ENCODE measurements at regions not wholly inside any gene's neighbourhood (a gene's known extent, or its start where the extent isn't known, plus 50 kb on each side); places are given as distances from the start of the nearest gene placed in this dataset.

DNA sequence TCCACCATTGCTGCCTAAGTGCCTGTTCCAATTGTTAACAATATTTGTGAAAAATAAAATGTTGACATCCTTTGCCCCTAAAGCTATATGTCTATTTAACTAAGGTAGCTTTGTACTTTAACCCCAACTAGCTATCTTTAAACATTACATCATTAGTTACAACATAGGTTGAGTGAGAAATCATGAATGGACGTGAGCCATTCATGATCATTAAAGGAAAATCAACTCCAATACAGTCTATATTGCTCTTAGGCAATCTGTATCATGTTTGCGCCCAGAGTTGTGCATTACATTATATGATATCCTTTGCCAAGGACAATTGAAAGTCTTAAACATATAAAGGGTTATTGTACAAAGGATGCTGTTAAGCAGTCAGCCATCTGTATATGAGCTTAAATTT is 269.6 kb downstream of the ALX1 start:
- no peak overlapping the region for H3K4me3 ChIP-seq (replicated peaks; ENCODE audit: low read depth, low read length)
- TF ChIP-seq, protein P1, sequence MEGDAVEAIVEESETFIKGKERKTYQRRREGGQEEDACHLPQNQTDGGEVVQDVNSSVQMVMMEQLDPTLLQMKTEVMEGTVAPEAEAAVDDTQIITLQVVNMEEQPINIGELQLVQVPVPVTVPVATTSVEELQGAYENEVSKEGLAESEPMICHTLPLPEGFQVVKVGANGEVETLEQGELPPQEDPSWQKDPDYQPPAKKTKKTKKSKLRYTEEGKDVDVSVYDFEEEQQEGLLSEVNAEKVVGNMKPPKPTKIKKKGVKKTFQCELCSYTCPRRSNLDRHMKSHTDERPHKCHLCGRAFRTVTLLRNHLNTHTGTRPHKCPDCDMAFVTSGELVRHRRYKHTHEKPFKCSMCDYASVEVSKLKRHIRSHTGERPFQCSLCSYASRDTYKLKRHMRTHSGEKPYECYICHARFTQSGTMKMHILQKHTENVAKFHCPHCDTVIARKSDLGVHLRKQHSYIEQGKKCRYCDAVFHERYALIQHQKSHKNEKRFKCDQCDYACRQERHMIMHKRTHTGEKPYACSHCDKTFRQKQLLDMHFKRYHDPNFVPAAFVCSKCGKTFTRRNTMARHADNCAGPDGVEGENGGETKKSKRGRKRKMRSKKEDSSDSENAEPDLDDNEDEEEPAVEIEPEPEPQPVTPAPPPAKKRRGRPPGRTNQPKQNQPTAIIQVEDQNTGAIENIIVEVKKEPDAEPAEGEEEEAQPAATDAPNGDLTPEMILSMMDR (IDR thresholded peaks at IDR 0.05; ENCODE audit: low read length, missing control alignments): no peak
- DNase-seq (ENCODE audit: low read depth): no peak

DNA sequence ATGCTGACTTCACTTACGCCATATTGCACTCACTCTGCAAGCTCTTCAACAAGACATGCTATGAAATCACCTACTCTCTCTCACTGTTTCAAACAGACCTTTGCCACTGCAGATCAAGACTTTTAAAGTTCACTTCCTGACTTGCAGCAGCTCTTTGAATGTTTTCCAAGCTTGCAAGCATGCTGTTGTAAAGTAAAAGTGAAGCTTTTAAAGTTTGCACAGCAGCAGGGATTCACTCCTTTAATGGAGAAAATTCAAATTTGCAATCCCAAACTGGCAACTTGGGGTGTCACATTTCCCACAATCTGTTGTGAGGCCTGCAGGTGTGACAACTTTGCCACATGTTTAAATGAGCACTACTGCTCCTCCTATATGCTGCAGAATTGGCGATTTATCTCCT is 270.9 kb downstream of the ALX1 start:
- TF ChIP-seq, protein P1 (IDR thresholded peaks at IDR 0.05; ENCODE audit: low read length, missing control alignments): no peak
- no peak for DNase-seq (ENCODE audit: low read depth)
- H3K4me3 ChIP-seq (replicated peaks; ENCODE audit: low read depth, low read length): no peak overlapping the region

DNA sequence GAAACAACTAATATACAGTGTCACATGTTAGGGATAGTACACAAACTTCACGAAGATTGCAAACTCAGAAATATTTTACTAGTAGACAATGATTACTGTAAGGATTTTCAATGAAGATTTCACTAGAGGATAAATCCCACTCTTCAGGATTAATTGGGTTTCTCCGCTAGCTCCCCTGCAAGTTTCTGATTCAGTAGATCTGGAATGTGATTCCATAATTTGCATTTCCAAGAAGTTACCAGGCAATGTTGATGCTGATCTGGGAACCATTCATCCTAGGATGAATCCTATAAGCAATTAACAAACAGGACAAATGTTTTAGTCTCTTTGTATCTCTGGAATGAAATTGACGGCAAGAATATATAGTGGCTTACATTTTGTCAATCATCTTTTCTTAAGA is 272.4 kb downstream of the ALX1 start:
- TF ChIP-seq, protein P1 (IDR thresholded peaks at IDR 0.05; ENCODE audit: low read length, missing control alignments): no peak
- no peak overlapping the region for H3K4me3 ChIP-seq (replicated peaks; ENCODE audit: low read depth, low read length)
- DNase-seq (ENCODE audit: low read depth): no peak

DNA sequence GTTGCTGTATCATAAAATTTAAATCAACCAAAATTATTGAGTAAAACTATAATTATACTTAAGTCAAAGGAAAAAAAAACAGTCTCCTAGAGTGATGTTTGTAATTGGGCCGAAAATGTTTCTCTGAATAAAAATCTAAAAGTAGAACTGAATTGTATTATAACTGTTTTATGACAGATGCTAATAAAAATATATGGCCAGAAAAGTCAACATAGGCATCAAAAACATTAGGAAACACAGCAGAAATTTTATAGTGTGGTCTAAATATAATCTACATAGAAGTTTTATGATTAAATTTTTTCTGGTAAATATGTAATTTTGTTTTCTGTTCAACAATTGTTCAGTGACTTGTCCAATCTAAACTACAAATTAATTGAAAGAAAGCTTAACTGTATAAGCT is 277.8 kb downstream of the ALX1 start:
- TF ChIP-seq, protein P1 (IDR thresholded peaks at IDR 0.05; ENCODE audit: low read length, missing control alignments): no peak
- no peak for DNase-seq (ENCODE audit: low read depth)
- H3K4me3 ChIP-seq (replicated peaks; ENCODE audit: low read depth, low read length): no peak overlapping the region

DNA sequence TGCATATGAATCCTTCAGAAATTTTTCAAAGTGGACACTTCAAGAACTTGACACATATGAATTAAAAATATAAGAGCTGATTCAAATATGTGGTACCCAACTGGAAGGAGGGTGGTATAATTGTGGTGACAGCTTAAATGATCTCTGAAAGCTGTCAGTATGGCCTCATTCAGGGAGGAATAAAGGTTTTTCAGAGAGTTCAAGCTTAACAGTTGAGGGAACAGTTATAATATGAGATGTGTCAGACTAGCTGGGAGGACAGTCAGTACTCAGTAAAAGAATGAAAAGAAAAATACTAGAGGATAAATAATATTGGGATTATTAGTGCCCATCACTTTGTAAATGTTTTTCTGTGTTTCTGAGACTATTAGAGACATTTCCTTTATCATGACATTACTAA is 277.5 kb downstream of the RASSF9 start:
- no peak for DNase-seq (ENCODE audit: low read depth)
- no peak overlapping the region for H3K4me3 ChIP-seq (replicated peaks; ENCODE audit: low read depth, low read length)
- TF ChIP-seq, protein P1 (IDR thresholded peaks at IDR 0.05; ENCODE audit: low read length, missing control alignments): no peak

DNA sequence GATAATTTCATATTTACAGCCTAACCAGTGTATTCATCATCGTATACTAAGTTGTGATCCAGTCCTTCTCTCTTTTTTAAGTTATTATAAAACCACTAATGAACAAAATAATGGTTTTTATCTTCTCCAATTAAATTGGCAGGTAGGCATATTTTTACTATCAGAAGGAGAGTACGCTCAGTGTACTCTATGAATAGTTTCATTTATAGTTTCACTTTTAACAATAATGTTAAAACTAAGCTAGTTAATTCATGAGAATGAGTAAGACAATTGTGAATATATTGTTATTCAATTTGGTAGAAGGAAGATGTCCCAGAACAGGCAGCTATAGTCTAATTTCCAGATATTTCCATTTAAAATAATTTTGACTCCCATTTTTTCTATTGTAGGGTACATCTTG is 277.1 kb downstream of the RASSF9 start:
- peak overlapping the region; percentile 8 for H3K4me3 ChIP-seq (replicated peaks; ENCODE audit: low read depth, low read length)
- TF ChIP-seq, protein P1 (IDR thresholded peaks at IDR 0.05; ENCODE audit: low read length, missing control alignments): no peak

DNA sequence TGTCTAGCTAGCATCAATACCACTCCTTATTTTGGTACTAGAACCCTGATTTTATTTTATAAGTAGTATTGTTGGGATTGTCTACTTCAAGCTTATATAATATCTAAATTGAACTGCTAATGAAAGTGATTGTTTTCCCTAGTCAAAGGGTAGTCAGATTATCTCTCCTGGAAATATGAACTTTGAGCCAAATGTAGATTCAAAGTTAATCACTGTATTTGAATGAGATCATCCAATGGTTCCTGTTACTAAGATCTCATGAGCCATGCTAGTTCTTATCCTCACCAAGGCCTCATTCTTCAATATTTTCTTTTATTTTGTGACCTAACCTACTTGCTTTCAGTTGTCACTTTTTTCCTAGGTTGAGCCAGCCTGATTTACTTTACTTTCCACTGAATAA is 276.7 kb downstream of the RASSF9 start:
- TF ChIP-seq, protein P1 (IDR thresholded peaks at IDR 0.05; ENCODE audit: low read length, missing control alignments): no peak
- H3K4me3 ChIP-seq (replicated peaks; ENCODE audit: low read depth, low read length): no peak overlapping the region
- DNase-seq (ENCODE audit: low read depth): no peak

More for the DNA sequence above, 277.1 kb downstream of the RASSF9 start:
- DNase-seq (ENCODE audit: low read depth): no peak

Measured in fibroblast of pulmonary artery (primary cell).